Lower leg skin (tissue), 4 donors: ENCODE measurements at regions not wholly inside any gene's neighbourhood (a gene's known extent, or its start where the extent isn't known, plus 50 kb on each side); places are given as distances from the start of the nearest gene placed in this dataset.
"Not testable (repeated sequence)": the region's sequence is repeated elsewhere in the genome, so short reads cannot be mapped to it uniquely, and the experiment has no call there.

Experiments
- DNase-seq, 2 donors: peaks; one replicate each; pipeline ENCODE4 v3.0.0-alpha.2; 2019; ENCODE audit warnings: low spot score in 2 of 2
- H3K4me3 ChIP-seq: fragments of 200-600 bp; sonication (generic); 2 replicates; pipeline ENCODE4 v1.5.1; 2017; ENCODE audit warnings: mild to moderate bottlenecking, low read depth; ENCODE audit not compliant: poor library complexity, severe bottlenecking
- CTCF ChIP-seq, 3 donors: fragments of 450-650 bp; IDR thresholded peaks; one replicate each; pipeline ENCODE4 v1.5.1; 2016; ENCODE audit warnings: antibody characterized with exemption in 3 of 3, mild to moderate bottlenecking in 3 of 3, moderate library complexity in 2 of 3
- POLR2A ChIP-seq, 2 donors: fragments of 450-650 bp; IDR thresholded peaks; one replicate each; pipeline ENCODE4 v1.6.1; 2016 to 2017; ENCODE audit warnings: antibody characterized with exemption in 2 of 2, mild to moderate bottlenecking in 1 of 2, moderate library complexity in 1 of 2
- WGBS, 2 donors: methylation state at CpG; one replicate each; pipeline ENCODE4 v1.1.5; 2018; 5-methylcytosine and 5-hydroxymethylcytosine counted together
- intact Hi-C: fragments of 100-400 bp; cut with DNase I; formaldehyde crosslinking; loops from one replicate; pipeline ENCODE4 v1.15.0; 2023; ENCODE audit warnings: low total_unique reads

DNA sequence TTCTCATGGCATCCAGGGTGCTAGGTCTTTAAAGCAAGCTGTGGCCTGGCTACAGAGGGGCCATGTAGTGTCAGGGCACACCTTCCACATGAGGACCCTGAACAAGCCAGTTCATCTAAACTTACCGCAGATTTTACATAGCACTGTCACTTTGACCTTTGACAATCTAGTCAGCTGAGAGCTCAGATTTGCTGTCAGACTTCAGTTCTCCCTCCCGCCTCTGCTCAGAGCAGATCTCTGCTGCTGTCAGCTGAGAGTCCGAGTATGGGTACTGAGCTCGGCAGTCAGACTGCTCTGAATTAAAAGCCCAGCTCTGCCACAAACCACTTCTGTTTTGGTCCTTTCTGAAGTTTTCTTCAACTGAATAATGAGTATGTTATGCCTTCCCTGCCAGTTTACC, 507.1 kb downstream of the SOX6 start:
- no peak for DNase-seq
- WGBS, 2 donors = 79 to 89% methylated on average over 4 of the region's 4 CpGs
- TF ChIP-seq POLR2A (IDR thresholded peaks at IDR 0.05) = no peak
- no peak for TF ChIP-seq CTCF (IDR thresholded peaks at IDR 0.05)

DNA sequence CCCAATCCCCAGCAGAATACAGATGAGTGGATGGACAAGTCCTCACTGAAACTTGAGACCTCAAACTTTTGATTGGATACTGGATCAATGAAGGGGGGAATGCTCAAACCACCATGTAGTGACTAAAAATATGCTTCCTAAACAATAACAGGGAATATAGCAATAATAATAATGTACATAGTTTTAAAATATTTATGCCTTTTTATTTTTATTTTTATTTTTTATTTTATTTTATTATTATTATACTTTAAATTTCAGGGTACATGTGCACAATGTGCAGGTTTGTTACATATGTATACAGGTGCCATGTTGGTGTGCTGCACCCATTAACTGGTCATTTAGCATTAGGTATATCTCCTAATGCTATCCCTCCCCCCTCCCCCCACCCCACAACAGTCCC, 506.0 kb downstream of the SOX6 start:
- H3K4me3 ChIP-seq, DNase-seq, intact Hi-C loops: not testable (repeated sequence)

More for the DNA sequence above, 507.1 kb downstream of the SOX6 start:
- no peak overlapping the region for H3K4me3 ChIP-seq
- intact Hi-C loops = no loop called here

- TF ChIP-seq CTCF (IDR thresholded peaks at IDR 0.05) = no peak
- no peak for TF ChIP-seq POLR2A (IDR thresholded peaks at IDR 0.05)
- no peak for DNase-seq
- H3K4me3 ChIP-seq = no peak overlapping the region
- intact Hi-C loops = no loop called here
- 48 to 54% methylated on average over 5 of the region's 5 CpGs for whole genome bisulfite sequencing, 2 donors
Measured at GRCh38 chr11:15851051-15851498, 505.3 kb downstream of the SOX6 start.

GRCh38 chr11:15852179-15852578, 504.2 kb downstream of the SOX6 start:
- 76 to 77% methylated on average over 3 of the region's 3 CpGs for WGBS, 2 donors
- TF ChIP-seq POLR2A (IDR thresholded peaks at IDR 0.05) (no peak), CTCF (IDR thresholded peaks at IDR 0.05) (no peak)
- DNase-seq = no peak
- intact Hi-C loops = no loop called here
- H3K4me3 ChIP-seq = no peak overlapping the region

- TF ChIP-seq POLR2A (IDR thresholded peaks at IDR 0.05) (no peak), CTCF (IDR thresholded peaks at IDR 0.05) (no peak)
- H3K4me3 ChIP-seq = no peak overlapping the region
- intact Hi-C loops = no loop called here
- no peak for DNase-seq
Measured at GRCh38 chr11:15854245-15854644, 502.1 kb downstream of the SOX6 start.

DNA sequence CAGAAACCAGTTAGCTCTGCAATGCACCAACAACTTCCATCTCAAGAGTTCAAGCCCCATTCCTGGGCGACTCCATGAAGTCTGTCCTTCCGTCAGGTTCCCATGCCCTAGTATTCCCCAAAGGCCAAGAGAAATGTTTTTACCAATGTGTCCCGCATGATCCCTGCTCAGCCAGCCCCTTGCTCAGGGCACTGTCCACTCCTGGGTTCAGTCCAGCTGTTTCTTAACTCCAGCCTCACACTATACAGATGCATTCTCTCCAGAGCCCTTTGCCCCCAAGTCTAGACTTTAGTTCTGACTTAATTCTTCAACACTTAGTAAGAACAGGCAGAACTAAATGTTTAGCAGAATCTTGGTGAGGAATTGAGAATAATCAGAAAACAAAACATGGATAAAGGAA, 497.5 kb downstream of the SOX6 start:
- intact Hi-C loops = no loop called here
- TF ChIP-seq CTCF (IDR thresholded peaks at IDR 0.05) (no peak), POLR2A (IDR thresholded peaks at IDR 0.05) (no peak)
- no peak for DNase-seq
- 90 to 94% methylated on average over 3 of the region's 3 CpGs for WGBS, 2 donors
- no peak overlapping the region for H3K4me3 ChIP-seq
